ENCODE measurements at regions not wholly inside any gene's neighbourhood (a gene's known extent, or its start where the extent isn't known, plus 50 kb on each side); places are given as distances from the start of the nearest gene placed in this dataset.
"Not testable (repeated sequence)": the region's sequence is repeated elsewhere in the genome, so short reads cannot be mapped to it uniquely, and the experiment has no call there.

GRCh38 chr15:22274376-22274775 lies 184.3 kb upstream of the GOLGA6L22 start:
- TF ChIP-seq CTCF (IDR thresholded peaks at IDR 0.05; ENCODE audit: low read length); EZH2 (optimal IDR thresholded peaks at IDR 0.05; ENCODE audit: low read depth, low read length); EZH2phosphoT487 (IDR thresholded peaks at IDR 0.05; ENCODE audit: low read length): not testable (repeated sequence)

All from MM.1S (cell line).